Uterus (tissue), 2 donors: ENCODE measurements at regions not wholly inside any gene's neighbourhood (a gene's known extent, or its start where the extent isn't known, plus 50 kb on each side); places are given as distances from the start of the nearest gene placed in this dataset.

ENCODE experiments used
- POLR2A ChIP-seq, 2 donors: fragments of 450-650 bp; IDR thresholded peaks; one replicate each; pipeline ENCODE4 v1.6.1; 2016; ENCODE audit warnings: antibody characterized with exemption in 2 of 2, mild to moderate bottlenecking in 1 of 2, moderate library complexity in 1 of 2
- TF ChIP-seq, protein P1 (sequence below), 4 experiments: fragments of 200-600 bp in 2 of 4; fragments of 450-650 bp in 2 of 4; sonication (generic) in 2 of 4; IDR thresholded peaks; one replicate each; pipeline ENCODE4 v1.5.1; 2016 to 2019; ENCODE audit warnings: antibody characterized with exemption in 4 of 4, mild to moderate bottlenecking in 2 of 4, moderate library complexity in 1 of 4

DNA sequence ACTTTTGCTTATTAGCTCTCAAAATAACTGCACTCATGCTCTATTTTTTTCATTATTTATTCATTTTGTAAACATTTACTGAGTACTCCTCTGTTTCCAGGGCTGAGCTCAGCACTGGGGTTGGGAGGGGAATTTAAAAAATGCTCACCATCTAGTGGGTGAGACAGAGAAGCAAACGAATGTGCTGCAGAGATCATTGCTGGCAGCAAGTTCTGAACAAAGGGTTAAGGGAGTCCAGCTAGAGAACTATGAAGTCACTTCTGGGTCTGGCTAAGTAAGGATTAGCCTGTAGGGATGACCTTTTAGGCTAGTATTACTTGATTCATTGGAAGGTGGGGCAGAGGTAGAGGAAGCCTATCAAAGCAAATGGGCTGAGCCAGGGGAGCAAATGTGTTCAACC, 99.1 kb upstream of the ZNF644 start:
- TF ChIP-seq, protein P1, sequence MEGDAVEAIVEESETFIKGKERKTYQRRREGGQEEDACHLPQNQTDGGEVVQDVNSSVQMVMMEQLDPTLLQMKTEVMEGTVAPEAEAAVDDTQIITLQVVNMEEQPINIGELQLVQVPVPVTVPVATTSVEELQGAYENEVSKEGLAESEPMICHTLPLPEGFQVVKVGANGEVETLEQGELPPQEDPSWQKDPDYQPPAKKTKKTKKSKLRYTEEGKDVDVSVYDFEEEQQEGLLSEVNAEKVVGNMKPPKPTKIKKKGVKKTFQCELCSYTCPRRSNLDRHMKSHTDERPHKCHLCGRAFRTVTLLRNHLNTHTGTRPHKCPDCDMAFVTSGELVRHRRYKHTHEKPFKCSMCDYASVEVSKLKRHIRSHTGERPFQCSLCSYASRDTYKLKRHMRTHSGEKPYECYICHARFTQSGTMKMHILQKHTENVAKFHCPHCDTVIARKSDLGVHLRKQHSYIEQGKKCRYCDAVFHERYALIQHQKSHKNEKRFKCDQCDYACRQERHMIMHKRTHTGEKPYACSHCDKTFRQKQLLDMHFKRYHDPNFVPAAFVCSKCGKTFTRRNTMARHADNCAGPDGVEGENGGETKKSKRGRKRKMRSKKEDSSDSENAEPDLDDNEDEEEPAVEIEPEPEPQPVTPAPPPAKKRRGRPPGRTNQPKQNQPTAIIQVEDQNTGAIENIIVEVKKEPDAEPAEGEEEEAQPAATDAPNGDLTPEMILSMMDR (IDR thresholded peaks at IDR 0.05) = no peak
- no peak for TF ChIP-seq POLR2A (IDR thresholded peaks at IDR 0.05)
